ENCODE measurements at regions not wholly inside any gene's neighbourhood (a gene's known extent, or its start where the extent isn't known, plus 50 kb on each side); places are given as distances from the start of the nearest gene placed in this dataset.

DNA sequence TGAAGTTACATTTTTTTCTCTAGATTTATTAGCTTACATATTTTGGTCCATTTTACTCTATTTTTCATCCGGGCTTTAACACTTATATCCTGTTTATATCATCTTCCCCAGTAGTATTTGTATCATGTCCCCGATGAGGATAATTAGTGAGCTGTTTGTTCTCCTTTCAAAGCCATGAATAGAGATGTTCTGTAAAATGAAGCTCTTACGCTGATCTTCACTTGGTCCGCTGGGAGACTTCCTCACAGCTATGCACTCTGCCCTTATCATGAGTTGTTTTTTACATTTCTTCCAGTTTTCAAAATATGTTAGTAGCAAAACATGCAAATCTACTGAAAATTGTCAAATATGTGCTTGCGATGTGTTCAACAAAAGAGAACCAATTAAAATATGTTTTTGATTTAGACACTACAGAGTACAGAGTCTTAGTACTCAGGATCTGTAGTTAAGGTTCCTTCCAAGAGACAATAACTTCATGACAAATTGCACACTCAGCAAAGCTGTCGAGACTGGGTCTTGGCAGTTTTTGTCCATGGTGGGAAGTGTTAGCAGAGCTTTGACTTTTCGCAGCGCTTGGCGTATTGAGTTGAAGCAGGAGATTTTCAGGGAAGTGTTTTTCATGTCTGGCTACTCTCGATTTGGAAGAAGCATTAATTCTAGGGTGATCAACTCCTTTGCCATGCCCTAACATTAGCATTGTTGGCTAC, 292.0 kb upstream of the ADAMTS5 start:
- H3K9me3 ChIP-seq (ENCODE audit: control insufficient read depth in 4 of 4, insufficient read depth in 3 of 4, low read length in 3 of 4): no peaks in the 10 kb centered on the region
- no peaks in the 10 kb centered on the region for H3K27me3 ChIP-seq (ENCODE audit: control insufficient read depth in 3 of 3, insufficient read depth in 3 of 3, low read length in 2 of 3)
- DNase-seq (no peak), ATAC-seq (ENCODE audit: insufficient read depth, low FRiP score) (no peak)
- no peak overlapping the region for H3K9ac ChIP-seq (ENCODE audit: insufficient read depth in 1 of 2, low read length in 2 of 2)
- no peaks in the 10 kb centered on the region for H3K36me3 ChIP-seq (ENCODE audit: control insufficient read depth in 4 of 4, insufficient read depth in 4 of 4, low read length in 4 of 4)
- no peak overlapping the region for H3K4me3 ChIP-seq
- H3K4me1 ChIP-seq (ENCODE audit: control insufficient read depth in 5 of 5, insufficient read depth in 5 of 5, low read length in 5 of 5): peaks cover 0 to 3% (median 0%) of the 10 kb centered on the region in 5 donors
- TF ChIP-seq, protein P1, sequence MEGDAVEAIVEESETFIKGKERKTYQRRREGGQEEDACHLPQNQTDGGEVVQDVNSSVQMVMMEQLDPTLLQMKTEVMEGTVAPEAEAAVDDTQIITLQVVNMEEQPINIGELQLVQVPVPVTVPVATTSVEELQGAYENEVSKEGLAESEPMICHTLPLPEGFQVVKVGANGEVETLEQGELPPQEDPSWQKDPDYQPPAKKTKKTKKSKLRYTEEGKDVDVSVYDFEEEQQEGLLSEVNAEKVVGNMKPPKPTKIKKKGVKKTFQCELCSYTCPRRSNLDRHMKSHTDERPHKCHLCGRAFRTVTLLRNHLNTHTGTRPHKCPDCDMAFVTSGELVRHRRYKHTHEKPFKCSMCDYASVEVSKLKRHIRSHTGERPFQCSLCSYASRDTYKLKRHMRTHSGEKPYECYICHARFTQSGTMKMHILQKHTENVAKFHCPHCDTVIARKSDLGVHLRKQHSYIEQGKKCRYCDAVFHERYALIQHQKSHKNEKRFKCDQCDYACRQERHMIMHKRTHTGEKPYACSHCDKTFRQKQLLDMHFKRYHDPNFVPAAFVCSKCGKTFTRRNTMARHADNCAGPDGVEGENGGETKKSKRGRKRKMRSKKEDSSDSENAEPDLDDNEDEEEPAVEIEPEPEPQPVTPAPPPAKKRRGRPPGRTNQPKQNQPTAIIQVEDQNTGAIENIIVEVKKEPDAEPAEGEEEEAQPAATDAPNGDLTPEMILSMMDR (IDR thresholded peaks at IDR 0.05; ENCODE audit: control extremely low read depth, extremely low read depth): no peak
- no peak overlapping the region for H3K27ac ChIP-seq (ENCODE audit: low read depth in 1 of 2, low read length in 1 of 2)
- 88 to 89% methylated on average over 10 of the region's 10 CpGs for WGBS, 2 donors

DNA sequence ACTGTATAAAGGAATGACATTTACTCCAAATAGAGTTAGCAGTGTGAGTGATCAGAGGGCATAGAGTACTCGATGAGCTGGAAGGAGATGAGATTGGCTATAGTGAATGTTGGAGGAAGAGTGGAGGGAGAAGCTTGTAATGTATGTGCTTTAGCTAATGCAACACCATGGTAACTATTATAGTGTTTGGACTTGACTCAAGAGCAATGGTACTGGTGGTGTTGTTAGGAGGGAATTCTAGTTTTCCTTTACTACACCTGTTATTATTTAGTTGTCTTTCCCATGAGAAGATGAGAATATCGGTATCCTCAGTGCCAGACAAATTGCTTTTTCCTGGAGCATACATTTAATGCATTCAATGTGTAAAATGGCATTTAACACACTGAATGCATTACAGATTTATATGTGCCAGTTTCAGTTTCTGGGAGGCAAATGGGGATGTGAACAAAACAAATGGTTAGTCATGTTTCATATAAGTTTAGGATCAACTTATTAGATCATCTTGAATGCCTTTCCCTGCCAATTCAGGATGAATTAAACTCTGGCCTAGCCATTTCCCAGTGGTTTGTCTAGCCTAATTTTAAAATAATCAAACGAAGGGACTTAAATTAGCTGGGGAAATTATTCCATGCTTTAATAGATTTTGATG, 291.1 kb upstream of the ADAMTS5 start:
- Histone ChIP-seq H3K4me3 (no peak overlapping the region), H3K27me3 (ENCODE audit: control insufficient read depth in 3 of 3, insufficient read depth in 3 of 3, low read length in 2 of 3) (no peaks in the 10 kb centered on the region), H3K36me3 (ENCODE audit: control insufficient read depth in 4 of 4, insufficient read depth in 4 of 4, low read length in 4 of 4) (no peaks in the 10 kb centered on the region), H3K4me1 (ENCODE audit: control insufficient read depth in 5 of 5, insufficient read depth in 5 of 5, low read length in 5 of 5) (peaks cover 0 to 3% (median 0%) of the 10 kb centered on the region in 5 donors), H3K9ac (ENCODE audit: insufficient read depth in 1 of 2, low read length in 2 of 2) (no peak overlapping the region), H3K27ac (ENCODE audit: low read depth in 1 of 2, low read length in 1 of 2) (no peak overlapping the region), H3K9me3 (ENCODE audit: control insufficient read depth in 4 of 4, insufficient read depth in 3 of 4, low read length in 3 of 4) (no peaks in the 10 kb centered on the region)
- ATAC-seq (ENCODE audit: insufficient read depth, low FRiP score) (no peak), DNase-seq (no peak)
- TF ChIP-seq, protein P1 (IDR thresholded peaks at IDR 0.05; ENCODE audit: control extremely low read depth, extremely low read depth): no peak
- 72 to 75% methylated on average over 3 of the region's 3 CpGs for WGBS, 2 donors

DNA sequence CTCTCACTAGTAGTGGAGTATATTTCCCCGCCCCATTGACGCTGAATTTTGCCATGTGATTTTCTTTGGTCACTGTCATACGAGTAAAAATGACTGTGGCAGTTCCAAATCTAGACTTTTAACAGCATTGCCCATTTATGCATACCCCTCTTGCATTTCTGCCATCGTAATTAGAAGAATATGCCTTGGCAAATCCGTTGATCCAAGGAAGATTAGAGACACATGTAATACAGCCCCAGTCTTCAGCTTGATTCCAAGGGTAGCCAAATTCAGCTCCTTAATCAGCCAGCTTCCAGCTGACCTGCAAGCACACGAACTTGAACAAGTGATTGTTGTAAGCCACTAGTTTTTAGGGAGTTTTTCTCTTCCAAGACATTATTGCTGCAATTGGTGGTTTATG, 290.3 kb upstream of the ADAMTS5 start:
- Histone ChIP-seq H3K27me3 (ENCODE audit: control insufficient read depth in 3 of 3, insufficient read depth in 3 of 3, low read length in 2 of 3) (no peaks in the 10 kb centered on the region), H3K9ac (ENCODE audit: insufficient read depth in 1 of 2, low read length in 2 of 2) (no peak overlapping the region), H3K4me3 (no peak overlapping the region), H3K36me3 (ENCODE audit: control insufficient read depth in 4 of 4, insufficient read depth in 4 of 4, low read length in 4 of 4) (no peaks in the 10 kb centered on the region), H3K27ac (ENCODE audit: low read depth in 1 of 2, low read length in 1 of 2) (no peak overlapping the region), H3K9me3 (ENCODE audit: control insufficient read depth in 4 of 4, insufficient read depth in 3 of 4, low read length in 3 of 4) (no peaks in the 10 kb centered on the region), H3K4me1 (ENCODE audit: control insufficient read depth in 5 of 5, insufficient read depth in 5 of 5, low read length in 5 of 5) (peaks cover 0 to 3% (median 0%) of the 10 kb centered on the region in 5 donors)
- DNase-seq (no peak), ATAC-seq (ENCODE audit: insufficient read depth, low FRiP score) (no peak)
- WGBS, 2 donors: 75 to 77% methylated on average over 6 of the region's 6 CpGs
- TF ChIP-seq, protein P1 (IDR thresholded peaks at IDR 0.05; ENCODE audit: control extremely low read depth, extremely low read depth): no peak

All from lung (tissue), 11 donors.